ENCODE measurements at regions not wholly inside any gene's neighbourhood (a gene's known extent, or its start where the extent isn't known, plus 50 kb on each side); places are given as distances from the start of the nearest gene placed in this dataset.
"Not testable (repeated sequence)": the region's sequence is repeated elsewhere in the genome, so short reads cannot be mapped to it uniquely, and the experiment has no call there.

DNA sequence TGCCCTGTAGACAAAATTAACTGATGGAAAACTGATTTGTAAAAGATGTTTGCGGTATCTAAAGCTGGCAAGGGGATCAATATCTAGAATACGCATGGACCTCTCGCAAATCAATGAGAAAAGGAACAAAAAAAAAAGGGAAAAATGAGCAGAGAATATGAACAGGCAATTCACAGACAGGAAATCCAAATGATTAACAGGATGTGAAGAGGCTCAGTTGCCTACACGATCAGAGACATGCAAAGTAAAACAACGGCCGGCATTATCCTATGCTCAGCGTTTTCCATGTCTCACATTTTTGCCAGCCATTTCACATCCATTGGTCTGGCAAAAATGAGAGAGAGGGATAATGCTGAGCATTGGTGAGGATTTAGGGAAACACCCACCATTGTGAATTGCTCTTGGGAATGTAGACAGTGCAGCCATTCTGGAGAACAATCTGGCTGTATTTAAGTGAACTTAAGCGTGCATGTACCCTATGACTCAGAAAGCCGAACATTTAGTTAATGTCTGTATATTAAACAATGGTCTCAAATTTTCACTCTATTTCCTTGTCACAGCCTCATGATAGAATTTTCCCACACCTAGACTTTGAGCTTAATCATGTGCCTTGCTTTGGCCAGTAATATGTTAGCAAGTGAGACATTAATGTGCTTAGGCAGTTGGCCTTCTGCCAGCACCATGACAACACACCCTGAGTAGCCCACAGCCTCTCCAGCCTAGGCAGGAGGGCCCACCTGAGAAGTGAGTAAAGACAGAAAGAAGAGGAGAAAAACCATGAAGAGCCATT lies 61.0 kb upstream of the NBPF3 start:
- no peaks in the 10 kb centered on the region for H3K4me1 ChIP-seq
- H3K36me3 ChIP-seq, result no peaks in the 10 kb centered on the region
- H3K27ac ChIP-seq, result no peak overlapping the region
- TF ChIP-seq, protein P1, sequence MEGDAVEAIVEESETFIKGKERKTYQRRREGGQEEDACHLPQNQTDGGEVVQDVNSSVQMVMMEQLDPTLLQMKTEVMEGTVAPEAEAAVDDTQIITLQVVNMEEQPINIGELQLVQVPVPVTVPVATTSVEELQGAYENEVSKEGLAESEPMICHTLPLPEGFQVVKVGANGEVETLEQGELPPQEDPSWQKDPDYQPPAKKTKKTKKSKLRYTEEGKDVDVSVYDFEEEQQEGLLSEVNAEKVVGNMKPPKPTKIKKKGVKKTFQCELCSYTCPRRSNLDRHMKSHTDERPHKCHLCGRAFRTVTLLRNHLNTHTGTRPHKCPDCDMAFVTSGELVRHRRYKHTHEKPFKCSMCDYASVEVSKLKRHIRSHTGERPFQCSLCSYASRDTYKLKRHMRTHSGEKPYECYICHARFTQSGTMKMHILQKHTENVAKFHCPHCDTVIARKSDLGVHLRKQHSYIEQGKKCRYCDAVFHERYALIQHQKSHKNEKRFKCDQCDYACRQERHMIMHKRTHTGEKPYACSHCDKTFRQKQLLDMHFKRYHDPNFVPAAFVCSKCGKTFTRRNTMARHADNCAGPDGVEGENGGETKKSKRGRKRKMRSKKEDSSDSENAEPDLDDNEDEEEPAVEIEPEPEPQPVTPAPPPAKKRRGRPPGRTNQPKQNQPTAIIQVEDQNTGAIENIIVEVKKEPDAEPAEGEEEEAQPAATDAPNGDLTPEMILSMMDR (IDR thresholded peaks at IDR 0.05), result no peak
- peaks cover 0 to 9% of the 10 kb centered on the region in 2 donors for H3K9me3 ChIP-seq
- no peaks in the 10 kb centered on the region for H3K27me3 ChIP-seq
- DNase-seq (ENCODE audit: low spot score), result no peak
- no peak overlapping the region for H3K4me3 ChIP-seq

GRCh38 chr1:21372383-21372782 lies 67.6 kb upstream of the NBPF3 start:
- H3K36me3 ChIP-seq, result no peaks in the 10 kb centered on the region
- H3K27ac ChIP-seq, result no peak overlapping the region
- H3K4me3 ChIP-seq, result no peak overlapping the region
- H3K4me1 ChIP-seq, result peaks cover 0 to 7% of the 10 kb centered on the region in 2 donors
- H3K9me3 ChIP-seq, result no peaks in the 10 kb centered on the region
- no peak for DNase-seq (ENCODE audit: low spot score)
- TF ChIP-seq, protein P1 (IDR thresholded peaks at IDR 0.05), result no peak
- no peaks in the 10 kb centered on the region for H3K27me3 ChIP-seq

DNA sequence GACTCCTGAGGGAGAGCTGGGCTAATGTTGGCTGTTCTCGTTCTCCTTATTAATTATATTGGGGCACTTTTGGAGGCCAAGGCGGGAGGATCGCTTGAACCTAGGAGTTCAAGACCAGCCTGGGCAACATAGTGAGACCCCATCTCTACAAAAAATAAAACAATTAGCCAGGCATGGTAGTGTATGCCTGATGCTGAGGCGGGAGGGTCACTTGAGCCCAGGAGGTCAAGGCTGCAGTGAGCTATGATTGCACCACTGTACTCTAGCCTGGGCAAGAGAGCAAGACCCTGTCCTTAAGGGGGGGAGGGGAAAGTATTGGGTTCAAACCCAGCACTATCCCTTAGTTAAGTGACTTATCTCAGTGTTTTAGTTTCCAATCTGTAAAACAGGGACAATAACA lies 70.0 kb upstream of the NBPF3 start:
- no peaks in the 10 kb centered on the region for H3K9me3 ChIP-seq
- no peak for DNase-seq (ENCODE audit: low spot score)
- TF ChIP-seq, protein P1 (IDR thresholded peaks at IDR 0.05), result no peak
- H3K4me1 ChIP-seq, result peaks cover 0 to 7% of the 10 kb centered on the region in 2 donors
- no peak overlapping the region for H3K4me3 ChIP-seq
- no peaks in the 10 kb centered on the region for H3K36me3 ChIP-seq
- no peaks in the 10 kb centered on the region for H3K27me3 ChIP-seq
- H3K27ac ChIP-seq, result no peak overlapping the region

DNA sequence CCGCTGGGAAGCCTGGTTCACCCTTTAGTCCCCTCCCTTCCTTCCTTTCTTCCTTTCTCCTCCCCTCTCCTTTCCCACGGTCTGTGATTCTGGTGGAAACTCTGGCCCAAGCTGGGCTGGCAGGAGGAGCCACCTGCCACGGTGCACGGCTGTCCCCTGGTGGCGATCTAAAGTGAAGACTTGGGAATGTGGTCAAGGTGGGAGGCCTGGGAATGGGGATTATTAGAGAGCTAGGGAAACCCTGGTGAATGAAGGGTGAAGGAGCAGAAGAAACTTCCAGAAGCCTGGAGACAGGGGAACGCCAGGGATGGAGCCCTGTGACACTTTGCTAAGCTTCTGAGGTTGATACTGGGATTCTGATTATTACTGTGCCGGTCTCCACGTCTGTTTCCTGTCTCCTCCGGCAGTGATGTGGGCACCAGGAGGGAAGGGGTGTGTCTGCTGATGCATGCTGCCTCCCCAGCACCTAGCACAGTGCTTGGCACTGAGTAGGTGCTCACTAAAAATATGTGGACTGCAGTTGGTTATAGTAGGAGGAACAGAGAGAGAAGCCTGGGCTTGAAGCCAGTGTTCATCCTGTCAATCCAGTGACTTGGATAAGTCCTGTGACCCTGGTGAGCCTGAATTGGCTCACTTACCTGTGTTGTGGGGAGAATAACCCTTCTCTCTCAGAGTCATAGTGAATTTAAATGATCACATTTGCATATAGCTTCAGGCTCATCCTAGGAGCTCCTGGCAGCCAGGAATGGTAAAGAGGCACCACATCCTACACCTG lies 71.2 kb upstream of the NBPF3 start:
- Histone ChIP-seq H3K4me1 (peaks cover 0 to 7% of the 10 kb centered on the region in 2 donors), H3K4me3 (no peak overlapping the region), H3K36me3 (no peaks in the 10 kb centered on the region), H3K27me3 (no peaks in the 10 kb centered on the region), H3K27ac (no peak overlapping the region), H3K9me3 (no peaks in the 10 kb centered on the region)
- TF ChIP-seq, protein P1 (IDR thresholded peaks at IDR 0.05), result peak; percentile 99 to 100
- peak; percentile 87 for DNase-seq (ENCODE audit: low spot score)

DNA sequence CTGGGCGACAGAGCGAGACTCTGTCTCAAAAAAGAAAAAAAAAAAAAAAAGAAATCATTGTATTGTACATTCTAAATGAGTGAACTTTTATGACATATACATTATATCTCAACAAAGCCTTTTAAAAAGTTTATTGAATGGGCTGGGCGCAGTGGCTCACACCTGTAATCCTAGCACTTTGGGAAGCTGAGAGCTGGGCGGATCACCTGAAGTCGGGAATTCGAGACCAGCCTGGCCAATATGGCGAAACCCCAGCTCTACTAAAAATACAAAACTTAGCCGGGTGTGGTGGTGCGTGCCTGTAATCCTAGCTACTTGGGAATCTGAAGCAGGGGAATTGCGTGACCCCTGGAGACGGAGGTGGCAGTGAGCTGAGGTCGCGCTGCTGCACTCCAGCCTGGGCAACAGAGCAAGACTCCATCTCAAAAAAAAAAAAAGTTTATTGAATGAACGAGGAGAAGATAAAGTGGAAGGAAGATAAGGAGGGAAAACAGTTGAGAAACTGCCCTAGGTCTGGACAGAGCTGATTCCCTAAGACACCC lies 71.9 kb upstream of the NBPF3 start:
- H3K36me3 ChIP-seq; H3K27ac ChIP-seq; H3K4me1 ChIP-seq; H3K9me3 ChIP-seq; DNase-seq (ENCODE audit: low spot score); H3K27me3 ChIP-seq; H3K4me3 ChIP-seq: not testable (repeated sequence)

- Histone ChIP-seq H3K27me3 (no peaks in the 10 kb centered on the region), H3K9me3 (no peaks in the 10 kb centered on the region), H3K4me1 (peaks cover 0 to 7% of the 10 kb centered on the region in 2 donors), H3K27ac (no peak overlapping the region), H3K4me3 (no peak overlapping the region), H3K36me3 (no peaks in the 10 kb centered on the region)
- TF ChIP-seq, protein P1 (IDR thresholded peaks at IDR 0.05), result no peak
- no peak for DNase-seq (ENCODE audit: low spot score)
Observed at GRCh38 chr1:21366288-21366687, 73.6 kb upstream of the NBPF3 start.
